Activated CD4-positive, alpha-beta T cell treated with anti-CD3 and anti-CD28 coated beads, Interleukin-2, amount 50 U/mL, for 16 hours (primary cell): ENCODE measurements at regions not wholly inside any gene's neighbourhood (a gene's known extent, or its start where the extent isn't known, plus 50 kb on each side); places are given as distances from the start of the nearest gene placed in this dataset.
"Not testable (repeated sequence)": the region's sequence is repeated elsewhere in the genome, so short reads cannot be mapped to it uniquely, and the experiment has no call there.

Experiments used
- DNase-seq: peaks from one replicate; pipeline ENCODE4 v3.0.0-alpha.2; 2020

DNA sequence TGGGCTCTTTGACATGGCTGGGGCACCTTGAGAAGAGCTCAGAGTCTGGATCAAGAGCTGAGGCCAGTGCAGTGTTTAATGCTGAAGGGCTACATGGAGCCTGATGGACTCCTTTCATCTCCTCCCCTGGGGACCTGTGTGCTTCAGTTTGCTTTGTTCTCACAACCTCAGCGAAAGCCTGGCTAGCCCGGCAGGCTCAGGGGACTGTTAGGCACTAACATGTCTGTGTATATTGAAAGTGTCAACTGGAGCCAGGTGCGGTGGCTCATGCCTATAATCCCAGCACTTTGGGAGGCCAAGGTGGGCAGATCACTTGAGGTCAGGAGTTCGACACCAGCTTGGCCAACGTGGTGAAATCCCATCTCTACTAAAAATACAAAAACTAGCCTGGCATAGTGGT is 194.5 kb downstream of the C1orf94 start:
- DNase-seq, result not testable (repeated sequence)

DNA sequence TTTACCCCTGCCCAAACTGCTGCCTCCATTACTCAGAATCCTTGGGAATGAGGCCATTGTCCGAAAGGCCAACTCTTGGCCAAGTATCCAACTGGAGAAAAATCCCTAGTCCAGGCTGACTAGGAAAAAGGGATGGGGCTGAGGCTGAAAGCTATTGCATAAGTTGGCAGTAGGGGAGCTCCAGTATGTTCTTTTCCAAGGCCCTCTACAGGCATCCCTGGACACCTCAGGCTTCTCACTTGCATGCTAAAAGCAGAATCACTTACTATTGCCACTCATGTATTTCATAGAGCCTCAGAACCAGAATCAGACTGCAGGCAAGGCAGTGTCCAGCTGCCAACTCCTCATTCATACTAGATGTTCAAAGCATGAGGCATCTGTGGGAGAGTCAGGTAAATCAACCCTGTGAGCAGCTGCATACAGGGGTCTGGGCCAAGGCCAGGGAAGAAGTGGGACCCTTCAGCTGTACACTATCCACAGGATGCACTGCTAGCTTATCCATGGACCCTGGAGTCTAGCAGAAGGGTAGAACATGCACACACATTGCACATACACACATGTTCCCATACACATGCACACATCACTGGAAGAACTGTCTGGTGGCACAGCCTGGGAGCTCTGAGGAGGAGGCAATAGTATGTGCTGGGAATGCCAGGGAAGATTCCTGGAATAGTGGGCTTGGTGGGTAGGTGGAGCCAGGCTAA is 195.3 kb downstream of the C1orf94 start:
- no peak for DNase-seq

DNA sequence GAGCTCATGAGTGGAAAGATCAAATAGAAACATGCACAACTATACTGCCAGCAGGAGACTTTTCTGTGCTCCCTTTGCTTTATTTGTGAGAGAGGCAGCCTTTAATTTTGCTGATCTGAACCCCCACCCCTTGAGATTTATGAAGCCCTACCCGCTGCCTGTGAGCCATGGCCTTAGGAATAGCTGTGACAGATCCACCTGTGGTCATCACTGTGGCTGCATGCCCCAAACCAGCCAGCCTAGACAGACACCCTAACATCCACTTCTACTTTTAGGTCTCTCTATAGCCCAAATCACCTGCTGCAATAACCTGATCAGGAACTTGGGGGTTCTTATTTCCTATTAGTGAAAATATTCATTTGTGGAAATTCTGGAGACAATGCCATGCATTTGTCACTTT is 196.2 kb downstream of the C1orf94 start:
- DNase-seq, result no peak

DNA sequence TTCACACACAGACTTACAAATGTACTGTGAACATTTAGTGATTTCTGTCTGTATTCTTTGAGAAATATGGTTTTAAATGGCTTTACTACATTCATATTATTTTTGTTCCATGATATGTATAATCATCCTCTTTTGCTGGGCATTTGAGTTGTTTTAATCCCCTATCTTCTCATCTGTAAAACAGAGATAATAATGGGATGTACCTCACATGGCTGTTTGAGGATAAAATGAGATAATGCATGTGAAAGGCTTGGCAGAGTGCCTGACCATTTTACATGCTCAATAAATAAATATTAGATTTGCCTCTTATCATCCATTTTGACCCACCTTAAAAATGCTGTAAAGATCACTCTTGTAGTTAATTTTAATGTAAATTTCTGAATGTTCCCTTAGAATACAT is 197.2 kb downstream of the C1orf94 start:
- DNase-seq, result no peak

DNA sequence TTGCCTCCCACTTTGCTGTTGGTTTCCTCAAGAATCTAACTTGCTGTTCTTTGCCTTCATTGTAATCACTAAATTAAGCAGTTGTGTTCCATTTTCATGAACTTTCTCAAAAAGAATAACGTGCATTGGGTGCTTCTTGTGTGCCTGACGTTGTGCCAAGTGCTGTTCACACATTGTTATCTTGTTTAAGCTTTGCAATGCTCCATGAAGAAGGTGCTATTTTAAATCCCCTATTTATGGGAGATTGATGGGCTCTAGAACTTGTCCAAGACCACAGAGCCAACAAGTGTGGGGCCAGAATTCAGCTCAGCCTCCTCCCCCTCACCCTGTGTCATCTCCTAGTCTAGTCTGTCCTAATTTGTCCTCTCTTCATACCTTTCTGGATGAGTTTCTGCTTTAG is 199.8 kb downstream of the C1orf94 start:
- DNase-seq, result no peak

DNA sequence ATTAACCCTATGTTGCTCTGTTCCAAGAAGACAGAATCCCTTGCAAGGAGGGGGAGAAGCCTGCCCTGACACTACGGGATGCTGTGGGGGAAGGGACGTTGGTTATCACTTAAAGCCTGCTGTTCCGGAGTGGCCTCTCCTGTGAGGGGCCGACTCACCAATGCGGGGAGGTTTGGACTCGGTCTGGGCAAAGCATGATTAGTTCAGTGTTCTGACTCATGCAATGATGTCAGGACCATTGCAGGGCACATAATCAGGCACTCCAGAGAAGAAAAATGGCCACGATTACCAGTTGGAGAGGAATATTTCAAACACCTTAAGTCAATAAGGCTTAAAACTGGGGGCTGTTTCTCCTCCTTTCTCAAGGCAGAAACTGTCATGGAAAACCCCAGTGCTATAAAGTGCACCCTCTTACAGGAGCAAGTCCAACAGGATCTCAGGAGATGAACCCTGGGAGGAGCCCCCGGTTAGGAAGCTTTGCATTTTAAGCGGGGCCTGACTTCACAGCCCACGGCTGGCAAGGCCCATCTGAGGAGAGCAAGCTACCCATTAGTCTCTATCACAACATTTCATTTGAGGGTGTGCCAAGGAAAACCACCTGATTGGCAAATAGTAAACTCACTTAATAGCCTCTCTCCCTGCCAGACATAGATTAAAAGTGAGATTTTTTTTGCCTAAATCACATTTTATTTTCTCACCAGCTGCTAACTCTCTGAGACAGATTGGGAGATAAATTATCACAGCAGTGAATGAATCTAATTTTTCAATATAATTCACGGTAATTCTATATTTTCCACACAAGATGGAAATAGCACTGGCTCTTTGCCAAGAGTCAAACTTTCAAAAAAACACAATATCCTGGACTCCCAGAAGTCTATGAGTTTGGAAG is 202.5 kb downstream of the C1orf94 start:
- DNase-seq, result no peak

DNA sequence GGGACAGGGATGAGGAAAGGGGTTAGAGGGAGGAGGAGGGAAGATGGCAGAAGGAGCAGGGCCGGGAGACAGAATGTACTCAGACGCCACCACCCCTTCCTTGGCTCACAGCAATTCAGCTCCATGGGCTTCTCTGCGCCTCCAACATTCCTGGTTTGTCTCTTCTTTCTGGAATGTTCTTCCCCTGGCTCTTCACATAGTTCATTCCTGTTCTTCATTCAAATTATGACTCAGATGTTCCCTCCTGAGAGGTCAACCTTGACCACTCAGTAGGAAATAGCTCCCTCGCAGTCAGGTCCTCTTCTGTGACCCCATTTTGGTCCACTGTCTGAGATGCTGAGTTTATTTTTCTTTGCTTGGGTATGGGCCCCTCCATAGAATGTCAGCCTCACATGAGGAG is 203.2 kb downstream of the C1orf94 start:
- DNase-seq, result no peak

DNA sequence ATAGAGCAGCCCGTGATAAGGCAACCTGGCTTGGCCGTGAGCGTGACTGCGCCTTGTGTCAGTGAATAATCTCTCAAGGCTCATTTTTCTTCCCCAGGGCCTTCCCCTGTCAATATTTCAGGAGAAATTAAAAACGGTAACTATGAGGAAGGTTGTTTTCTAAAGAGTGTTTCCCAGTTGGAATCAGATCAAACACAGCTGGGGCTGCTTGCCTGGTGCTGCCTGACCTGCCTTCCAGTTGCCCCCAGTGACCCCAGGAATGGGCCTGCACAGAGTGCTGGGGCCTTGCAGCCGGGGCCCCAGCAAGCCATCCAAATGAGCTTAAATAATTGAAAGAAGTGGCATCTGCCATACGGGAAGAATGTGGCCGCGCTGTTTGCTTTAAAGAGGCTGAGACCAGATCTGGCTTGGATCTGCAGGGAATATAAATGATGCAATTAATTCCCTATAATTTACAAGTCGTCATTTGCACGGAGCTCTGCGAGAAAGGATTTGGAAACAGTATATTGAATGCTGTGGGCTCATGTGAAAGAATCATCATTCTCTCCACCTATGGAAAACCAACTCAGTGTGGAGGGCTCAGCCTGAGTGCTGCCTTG is 203.9 kb downstream of the C1orf94 start:
- no peak for DNase-seq

DNA sequence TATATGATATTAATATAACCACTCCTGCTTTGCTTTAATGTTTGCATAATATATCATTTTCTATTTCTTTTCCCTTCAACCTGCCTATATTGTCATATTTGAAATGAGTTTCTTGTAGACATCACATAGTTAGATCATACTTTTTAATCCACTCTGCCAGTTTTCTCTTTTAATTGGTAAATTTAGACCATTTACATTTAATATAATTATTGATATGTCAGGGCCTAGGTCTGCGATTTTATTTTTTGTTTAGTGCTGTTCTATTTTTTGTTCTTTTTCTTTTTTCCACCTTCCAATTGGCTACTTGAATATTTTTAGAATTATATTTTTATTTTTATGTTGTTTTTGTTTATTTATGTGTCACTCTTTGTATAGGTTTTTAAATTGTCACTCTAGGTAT is 213.3 kb downstream of the C1orf94 start:
- no peak for DNase-seq

DNA sequence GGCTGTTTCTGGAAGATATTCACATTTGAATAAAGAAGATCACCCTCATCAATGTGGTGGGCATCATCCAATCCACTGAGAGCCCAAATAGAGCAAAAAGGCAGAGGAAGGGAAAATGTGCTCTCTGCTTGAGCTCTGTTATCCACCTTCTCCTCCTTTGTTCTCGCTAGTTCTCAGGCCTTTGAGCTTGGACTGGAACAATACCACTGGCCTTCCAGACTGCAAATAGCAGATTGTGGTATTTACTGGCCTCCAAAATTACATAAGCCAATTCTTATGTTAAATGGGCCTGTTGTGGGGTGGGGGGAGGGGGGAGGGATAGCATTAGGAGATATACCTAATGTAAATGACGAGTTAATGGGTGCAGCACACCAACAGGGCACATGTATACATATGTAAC is 219.3 kb downstream of the C1orf94 start:
- no peak for DNase-seq

DNA sequence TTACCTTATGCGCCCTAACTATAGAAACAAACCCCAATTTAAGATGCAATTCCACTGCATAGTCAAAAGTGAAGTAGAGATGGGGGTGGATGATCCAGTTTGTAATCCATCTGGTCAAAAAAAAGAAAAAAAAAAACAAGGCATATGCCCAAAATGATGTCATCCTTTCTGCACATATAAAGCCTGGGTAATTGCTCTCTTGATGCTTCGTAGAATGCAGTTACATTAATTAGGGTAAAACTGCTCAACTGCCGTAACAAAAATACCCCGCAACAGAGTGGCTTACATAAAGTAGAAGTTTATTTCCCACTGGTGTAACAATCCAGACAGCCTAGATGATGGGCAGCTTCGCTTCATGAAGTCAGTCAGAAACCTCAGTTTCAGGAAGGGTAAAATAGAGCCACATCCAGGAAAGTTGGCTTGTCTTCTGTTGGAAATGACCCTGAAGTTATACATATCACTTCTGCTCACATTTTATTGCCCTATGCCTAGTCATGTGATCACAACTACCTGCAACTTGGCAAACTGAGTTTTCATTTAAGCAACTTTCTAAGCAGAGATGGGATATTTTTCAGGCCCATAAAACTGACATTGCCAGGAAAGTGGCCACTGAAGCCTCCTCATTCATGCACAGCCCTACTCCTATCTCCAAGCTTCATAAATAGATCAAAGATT is 221.7 kb downstream of the C1orf94 start:
- DNase-seq, result no peak

DNA sequence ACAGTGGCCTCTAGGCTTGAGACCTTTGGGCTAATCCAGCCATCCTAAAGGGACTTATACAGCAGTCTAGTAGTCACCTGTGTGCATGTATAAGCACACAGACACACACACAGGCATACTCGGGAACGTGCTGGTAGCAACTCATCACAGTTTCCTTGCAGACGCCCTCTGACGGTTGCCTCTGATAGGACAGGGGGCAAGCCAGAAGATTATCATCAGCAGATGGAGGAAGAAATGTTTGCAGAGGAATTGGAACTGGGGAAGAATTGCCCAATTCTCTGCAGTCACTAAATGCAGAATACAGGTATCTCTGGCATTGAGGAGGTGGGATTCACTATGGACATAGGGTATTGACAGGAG is 222.2 kb downstream of the C1orf94 start:
- no peak for DNase-seq

DNA sequence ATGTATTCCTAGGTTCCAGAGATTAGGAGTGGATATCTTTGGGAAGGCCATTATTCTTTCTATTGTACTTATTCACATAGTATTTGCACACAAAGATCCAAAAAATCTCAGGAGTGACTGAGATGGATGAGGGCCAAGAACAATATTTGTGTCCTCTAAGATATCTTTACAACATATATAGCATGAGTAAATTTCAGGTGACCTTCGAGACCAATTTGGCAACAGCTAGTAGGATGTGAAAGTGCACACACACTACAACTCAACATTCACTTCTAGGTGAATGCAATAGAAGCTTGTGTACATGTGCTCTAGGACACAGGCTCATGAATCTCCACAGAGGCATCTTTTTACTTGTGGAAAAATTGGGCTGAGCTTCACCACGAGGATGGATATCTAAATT is 224.0 kb downstream of the C1orf94 start:
- DNase-seq, result no peak

DNA sequence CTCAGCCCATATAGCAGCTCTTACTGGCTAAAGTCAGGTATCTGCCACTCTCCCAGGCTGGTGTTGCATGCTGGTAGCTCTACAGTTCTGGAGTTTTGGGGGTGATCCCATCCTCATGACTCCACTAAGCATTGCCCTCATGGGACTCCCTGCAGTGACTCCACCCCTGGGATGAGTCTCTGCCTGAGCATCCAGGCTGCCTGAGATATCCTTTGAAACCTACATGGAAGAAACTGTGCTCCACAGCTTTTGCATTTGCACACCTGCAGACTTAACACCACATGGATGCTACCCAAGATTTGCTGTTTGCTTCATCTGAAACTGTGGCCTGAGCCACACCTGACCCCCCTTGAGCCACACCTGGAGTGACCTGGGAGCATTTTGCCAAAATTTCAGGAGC is 226.4 kb downstream of the C1orf94 start:
- DNase-seq, result no peak

DNA sequence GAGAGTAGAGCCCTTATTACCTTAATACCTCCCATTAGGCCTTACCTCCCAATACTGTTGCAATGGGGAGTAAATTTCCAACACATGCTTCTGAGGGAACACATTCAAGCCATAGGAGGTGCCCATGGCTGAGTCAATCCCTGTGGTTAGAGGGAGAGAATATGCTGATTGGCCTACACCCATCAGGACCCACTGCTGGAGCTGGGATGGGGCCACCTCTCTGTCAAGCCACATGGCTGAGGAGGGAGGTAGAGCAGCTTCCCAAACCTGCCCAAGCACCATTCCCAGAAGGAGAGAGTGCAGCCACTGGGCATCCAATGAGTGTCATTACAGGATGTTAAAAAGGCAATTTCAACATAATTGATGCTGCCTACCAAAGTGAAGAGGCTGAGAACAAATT is 228.1 kb downstream of the C1orf94 start:
- no peak for DNase-seq

DNA sequence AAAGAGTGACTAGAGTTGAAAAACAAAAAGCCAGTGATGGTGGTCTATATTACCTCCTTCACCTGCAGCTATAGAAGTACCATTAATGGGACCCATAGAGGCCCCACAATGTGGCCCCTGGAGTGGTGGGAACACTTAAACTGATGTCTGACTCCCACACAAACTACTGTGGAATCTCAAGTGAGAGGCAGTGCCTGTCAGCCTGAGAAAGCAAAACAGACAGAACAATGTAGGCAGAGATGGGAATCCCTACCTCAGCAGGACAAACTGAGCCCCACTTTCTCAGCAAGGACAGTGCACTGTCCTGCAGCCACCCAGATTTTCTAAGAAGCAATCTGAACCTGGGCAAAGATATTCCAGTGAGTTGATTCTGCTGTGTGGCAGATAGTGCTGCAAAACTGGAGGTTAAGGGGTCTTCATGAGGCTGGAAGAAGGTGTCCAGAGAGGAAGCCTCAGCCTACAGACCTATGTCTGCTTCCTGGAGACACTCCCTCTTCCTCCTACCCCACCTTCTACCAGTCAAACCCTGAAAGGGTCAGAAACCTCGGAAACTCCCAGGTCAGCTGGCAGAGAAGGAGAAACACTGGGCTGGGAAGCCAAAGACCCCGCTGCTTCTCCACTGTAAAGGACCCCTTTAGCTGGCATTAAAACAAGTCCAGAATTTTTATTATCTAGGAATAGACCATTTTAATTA is 228.7 kb downstream of the C1orf94 start:
- DNase-seq, result no peak

DNA sequence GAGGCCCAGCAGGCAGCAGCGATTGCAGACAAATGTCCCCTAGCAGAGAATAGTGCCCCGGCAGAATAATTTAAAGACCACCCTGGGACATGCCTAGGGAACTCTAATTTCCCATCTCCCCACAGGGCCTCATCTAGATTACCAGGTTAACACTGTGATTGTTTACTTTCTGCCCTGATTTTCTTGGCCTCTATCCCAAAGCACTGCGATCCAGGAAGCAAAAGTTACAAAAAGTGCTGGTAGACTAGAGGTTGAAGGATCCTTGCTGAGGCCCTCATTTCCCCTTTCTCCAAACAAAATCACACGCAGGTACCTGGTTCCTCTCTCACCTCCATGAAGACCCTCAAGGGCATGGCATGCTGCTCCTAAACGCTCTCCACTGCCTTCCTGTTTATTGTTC is 229.7 kb downstream of the C1orf94 start:
- no peak for DNase-seq

DNA sequence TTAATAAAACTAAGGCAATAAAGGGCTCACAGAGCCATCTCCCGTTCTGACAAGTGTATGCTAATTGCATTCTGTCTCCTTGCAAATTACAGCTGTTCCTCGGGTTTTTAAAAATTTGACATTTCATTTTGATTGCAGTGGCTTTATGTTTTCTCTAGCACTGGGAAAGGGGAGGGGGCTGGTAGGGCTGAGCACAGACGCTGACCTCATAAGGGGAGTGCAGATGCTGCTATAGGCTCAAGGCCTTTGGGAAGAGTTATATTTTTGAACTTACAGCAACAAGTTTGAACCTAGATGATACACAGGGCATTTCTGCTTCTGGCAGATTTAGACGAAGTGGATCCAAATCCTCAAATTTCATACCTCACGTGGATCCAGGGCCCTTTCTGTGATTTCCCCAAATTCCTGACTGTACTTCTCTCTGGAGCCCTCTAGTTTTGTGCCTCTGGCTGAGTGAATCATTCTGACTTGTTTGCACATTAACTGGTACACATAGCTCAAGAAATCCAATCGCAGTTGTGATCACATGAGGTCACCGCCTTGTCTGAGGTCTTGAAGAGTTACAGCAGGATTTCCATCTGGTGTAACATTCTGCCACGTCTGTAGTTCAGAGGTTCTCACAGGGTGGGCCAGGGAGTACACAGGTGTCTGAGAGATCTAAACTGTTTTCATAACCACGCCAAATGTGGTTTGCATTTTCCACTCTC is 230.3 kb downstream of the C1orf94 start:
- DNase-seq, result no peak

DNA sequence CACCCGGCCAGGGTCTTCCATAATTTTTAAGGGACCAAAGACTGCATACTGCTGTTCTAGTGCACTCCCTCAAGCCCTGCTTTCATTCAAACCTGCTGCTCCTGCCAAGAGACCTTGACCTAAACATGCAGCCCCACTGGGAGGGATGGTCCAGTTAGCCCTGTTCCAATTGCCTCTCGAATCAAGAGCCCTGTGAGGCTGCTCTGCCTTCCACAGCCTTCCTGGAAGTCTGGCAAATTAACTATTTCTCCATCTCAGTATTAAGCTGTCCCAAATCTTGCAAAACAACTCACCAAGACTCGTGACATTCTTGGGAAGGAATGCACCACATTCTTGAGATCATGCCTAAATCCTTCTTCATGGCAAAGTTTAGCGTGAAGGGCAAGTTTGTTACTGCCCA is 231.3 kb downstream of the C1orf94 start:
- DNase-seq, result no peak

DNA sequence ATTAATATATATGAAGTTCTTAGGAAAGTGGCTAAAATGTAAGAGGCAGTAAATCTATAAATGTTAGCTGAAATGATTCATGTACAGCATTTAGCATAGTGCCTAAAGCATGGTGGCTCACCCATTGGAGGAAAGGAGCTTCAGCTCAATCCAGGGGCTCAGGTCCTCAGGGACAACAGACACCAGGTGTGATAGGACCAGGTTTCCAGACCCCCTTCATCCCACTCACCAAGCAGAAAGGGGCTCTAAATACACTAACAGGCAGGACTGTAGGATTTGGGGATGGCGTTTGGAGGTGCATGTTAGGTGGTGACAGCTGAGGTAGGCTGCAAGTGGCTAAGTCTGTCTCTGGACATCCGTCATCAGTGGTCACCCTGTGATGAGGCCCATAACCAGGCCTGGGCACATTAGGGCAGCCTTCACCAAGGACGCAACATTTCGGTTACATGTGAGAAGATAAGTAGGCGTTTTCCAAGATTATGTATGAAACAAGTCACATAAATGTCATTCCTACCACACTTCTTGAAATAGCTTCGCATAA is 233.1 kb downstream of the C1orf94 start:
- DNase-seq, result no peak

DNA sequence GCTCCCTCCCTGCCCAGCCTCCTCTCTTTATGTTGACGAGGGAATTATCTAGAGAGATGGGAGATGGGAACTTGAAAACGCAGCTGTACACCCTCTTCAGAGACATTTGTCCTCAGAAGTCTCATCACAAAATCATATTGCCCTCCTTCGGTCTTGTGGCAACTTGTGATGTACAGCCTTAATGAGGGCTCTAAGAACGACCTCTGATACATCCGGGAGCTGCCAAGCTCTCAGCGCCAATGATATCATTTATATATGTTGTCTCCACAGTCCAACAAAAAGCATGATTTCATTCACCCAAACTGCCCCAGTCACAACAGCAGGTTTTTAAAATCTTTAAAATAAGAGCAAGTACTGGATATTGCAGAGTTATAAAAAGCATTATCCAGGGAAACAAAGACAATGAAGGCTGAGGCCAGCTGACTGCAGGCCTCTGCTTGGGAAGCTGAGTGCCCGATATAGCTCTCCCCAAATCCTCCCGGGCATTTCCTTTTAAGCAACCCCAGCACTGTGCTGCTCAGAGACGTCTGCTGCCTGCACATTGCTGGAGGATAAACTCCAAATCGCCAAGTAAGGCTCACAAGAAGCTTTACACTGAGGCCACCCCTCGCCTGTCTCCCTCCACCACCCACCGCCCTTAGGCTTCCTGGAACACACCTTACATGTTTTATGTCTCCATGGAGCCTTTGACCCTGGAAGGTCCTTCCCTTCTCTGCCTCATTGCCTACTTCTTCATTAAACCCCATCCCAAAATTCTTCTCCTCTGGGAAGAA is 236.1 kb downstream of the C1orf94 start:
- DNase-seq, result no peak
